ENCODE measurements at regions not wholly inside any gene's neighbourhood (a gene's known extent, or its start where the extent isn't known, plus 50 kb on each side); places are given as distances from the start of the nearest gene placed in this dataset.
A peak's percentile ranks its signal among the peaks of the same experiment; 100 is the strongest.

DNA sequence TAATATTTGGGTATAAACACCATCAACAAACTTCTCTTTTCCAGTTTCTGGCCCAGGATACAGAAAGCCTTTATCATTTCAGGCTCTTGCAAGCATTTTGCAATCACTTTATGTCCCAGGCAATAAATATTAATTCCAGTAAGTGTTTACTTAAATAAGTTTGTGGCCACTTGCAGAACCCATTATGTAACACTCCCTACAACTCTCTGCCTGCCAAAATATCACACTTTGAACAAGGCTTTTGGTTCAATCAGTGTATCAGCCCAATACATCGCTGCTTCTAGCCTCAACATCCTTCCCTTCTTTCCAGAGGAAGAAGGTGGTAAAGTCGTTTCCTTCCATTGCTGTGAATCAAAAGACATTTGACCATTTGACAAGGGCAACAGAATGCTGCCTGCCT lies 203.0 kb upstream of the USP25 start:
- DNase-seq (ENCODE audit: low read depth in 2 of 2) = no peak

DNA sequence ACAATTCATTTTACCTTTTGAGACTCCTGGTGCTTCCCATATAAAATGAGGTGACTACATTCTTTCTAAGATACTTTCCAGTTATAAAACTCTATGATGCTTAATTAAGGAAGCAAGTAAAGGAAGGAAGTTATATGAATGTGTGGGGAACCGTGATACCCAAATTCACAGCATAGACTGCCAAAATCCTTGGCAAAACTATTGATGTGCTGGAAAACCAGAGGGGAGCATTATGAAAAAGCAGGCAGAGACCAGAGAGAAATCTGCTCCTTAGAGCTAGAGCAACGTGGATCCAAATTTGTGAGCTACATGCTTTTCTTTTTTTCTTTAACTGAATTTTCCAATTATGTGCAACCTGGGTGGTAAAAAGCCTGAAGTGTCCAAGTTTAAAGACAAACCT lies 201.4 kb upstream of the USP25 start:
- DNase-seq (ENCODE audit: low read depth in 2 of 2) = no peak

GRCh38 chr21:15531986-15532385 lies 197.8 kb upstream of the USP25 start:
- DNase-seq (ENCODE audit: low read depth in 2 of 2) = no peak

DNA sequence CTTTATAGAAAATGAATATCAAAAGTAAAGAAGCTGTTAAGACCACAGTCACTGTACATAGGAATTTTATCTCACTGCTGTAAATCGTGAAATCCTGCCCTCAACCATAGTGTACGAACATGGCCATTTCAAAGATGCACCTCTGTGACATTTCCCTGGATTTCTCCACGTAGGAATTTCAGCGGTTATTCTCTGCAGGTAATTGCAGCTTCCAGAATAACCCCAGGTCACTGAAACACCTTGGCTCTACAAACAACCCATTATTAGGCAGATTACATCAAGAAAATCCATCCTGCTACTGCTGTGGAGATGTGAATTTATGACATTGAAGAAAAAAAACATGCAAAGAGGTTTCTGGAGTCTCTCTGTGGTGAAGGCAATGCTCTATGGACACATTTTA lies 196.2 kb upstream of the USP25 start:
- no peak for DNase-seq (ENCODE audit: low read depth in 2 of 2)

DNA sequence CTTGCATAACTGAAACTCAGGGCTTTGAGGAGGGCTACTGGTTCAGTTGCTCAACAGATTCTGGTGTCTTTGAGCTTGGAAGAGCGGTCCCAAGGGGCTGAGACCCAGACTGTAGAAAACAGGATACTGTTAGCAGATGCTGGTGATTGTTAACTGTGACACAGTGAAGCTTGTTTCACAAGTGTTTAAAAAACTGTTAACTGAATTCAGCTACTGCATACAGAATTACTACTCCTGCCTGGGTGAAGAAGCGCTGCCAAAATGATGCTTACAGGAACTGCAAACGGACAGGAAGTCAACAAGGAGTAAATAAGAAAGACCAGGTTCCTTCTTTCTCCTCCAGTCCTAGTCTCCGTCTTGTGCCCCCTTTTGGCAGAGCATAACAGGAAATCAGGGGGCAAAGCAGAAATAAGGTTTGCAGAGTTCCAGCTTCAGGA lies 195.3 kb upstream of the USP25 start:
- DNase-seq (ENCODE audit: low read depth in 2 of 2) = no peak

GRCh38 chr21:15539376-15539775 lies 190.4 kb upstream of the USP25 start:
- no peak for DNase-seq (ENCODE audit: low read depth in 2 of 2)

DNA sequence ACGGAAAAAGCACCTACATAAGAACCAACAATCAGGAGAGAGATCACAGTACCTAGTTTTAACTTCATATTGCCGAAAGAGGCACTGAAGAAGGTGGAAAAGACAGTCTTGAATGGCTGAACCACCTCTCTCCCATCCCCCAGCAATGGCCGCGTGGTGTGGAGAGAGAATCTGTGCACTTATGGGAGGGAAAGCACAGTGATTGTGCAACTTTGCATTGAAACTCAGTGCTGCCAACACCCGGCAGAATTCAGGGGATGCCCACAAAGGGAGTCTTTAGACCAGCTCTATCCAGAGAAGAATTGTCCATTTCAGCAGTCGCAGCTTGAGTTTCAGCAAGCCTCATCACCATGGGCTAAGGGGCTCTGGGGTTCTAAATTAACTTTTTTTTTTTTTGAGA lies 186.3 kb upstream of the USP25 start:
- DNase-seq (ENCODE audit: low read depth in 2 of 2) = no peak

- peak in 1 of 2 experiments; percentile 7 for DNase-seq (ENCODE audit: low read depth in 2 of 2)
These were observed 180.1 kb upstream of the USP25 start for GRCh38 chr21:15549671-15550070.

- DNase-seq (ENCODE audit: low read depth in 2 of 2) = no peak
These were observed 176.8 kb upstream of the USP25 start for GRCh38 chr21:15552914-15553494.

- DNase-seq (ENCODE audit: low read depth in 2 of 2) = no peak
These were observed 171.9 kb upstream of the USP25 start for GRCh38 chr21:15557925-15558324.

DNA sequence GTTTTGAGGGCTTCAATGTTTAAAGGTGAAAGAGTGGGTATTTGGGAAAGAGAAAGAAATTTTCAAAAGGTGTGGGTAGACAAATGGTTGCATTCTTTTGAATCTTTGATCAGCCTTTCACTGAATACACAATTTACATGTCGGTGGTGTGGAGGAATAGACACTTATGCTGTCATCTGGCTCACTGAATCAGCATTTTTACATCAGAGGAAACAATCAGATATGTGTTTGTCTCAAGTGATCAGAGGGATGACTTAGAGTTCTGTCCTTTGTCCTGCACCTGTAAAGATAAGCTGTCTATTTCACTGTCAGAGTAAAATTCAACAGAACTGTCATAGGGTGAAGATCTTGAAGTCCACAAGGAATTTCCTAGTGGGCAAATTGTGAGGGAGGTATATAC lies 170.9 kb upstream of the USP25 start:
- no peak for DNase-seq (ENCODE audit: low read depth in 2 of 2)

- no peak for DNase-seq (ENCODE audit: low read depth in 2 of 2)
These were observed 170.1 kb upstream of the USP25 start for GRCh38 chr21:15559660-15560059.

DNA sequence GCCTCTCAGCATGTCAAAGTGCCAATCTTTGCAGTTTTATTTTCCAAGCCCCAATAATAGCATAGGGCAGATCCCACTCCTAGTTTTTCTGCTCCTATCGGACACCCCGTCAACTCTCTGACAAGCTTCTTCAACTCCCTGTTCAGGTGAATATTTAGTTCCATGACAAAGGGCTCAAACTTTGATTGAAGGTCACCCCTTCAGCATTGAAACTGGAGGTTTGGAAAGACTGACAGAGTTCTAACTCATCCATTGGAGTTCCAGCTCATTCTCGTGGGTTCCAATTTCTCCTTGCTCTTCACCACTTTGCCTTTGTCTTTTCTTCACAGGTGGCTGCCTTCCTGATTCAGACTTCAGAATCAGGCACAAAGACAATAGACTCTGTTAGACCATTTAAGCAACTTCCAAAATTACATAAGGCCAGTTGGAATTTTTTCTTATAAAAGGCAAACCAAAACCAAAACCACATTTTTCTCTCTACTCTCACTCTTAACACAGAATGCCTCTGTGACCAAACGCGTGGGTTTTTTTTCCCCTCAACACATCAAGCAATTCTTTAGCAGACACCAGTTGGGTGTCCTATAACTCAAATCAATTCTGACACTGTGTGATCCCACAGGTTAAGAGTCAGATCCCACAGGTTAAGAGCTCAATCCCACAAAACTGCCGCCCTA lies 169.3 kb upstream of the USP25 start:
- no peak for DNase-seq (ENCODE audit: low read depth in 2 of 2)

GRCh38 chr21:15562748-15563147 lies 167.0 kb upstream of the USP25 start:
- no peak for DNase-seq (ENCODE audit: low read depth in 2 of 2)

- DNase-seq (ENCODE audit: low read depth in 2 of 2) = no peak
These were observed 164.9 kb upstream of the USP25 start for GRCh38 chr21:15564907-15565306.

GRCh38 chr21:15566703-15567102 lies 163.1 kb upstream of the USP25 start:
- DNase-seq (ENCODE audit: low read depth in 2 of 2) = no peak

- DNase-seq (ENCODE audit: low read depth in 2 of 2) = no peak
These were observed 162.6 kb upstream of the USP25 start for GRCh38 chr21:15567191-15567590.

DNA sequence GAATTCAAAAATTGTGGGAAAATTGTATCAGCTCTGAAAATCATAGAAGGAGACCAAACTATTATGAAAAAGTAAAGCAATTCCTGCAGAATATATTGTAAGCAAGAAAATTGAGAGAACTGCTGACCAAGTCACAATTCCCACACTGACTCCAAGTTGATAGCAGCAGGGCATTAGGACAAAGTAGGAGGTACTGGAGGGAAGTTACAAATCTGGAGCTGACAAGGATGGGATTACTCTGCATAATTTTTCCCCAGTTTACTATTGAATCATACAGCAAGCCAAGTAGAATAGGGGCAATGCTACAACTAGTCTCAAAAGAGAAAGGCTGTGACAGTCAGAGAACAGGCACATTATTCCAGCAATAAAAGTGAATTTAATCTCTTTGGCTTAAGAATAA lies 161.3 kb upstream of the USP25 start:
- DNase-seq (ENCODE audit: low read depth in 2 of 2) = no peak

DNA sequence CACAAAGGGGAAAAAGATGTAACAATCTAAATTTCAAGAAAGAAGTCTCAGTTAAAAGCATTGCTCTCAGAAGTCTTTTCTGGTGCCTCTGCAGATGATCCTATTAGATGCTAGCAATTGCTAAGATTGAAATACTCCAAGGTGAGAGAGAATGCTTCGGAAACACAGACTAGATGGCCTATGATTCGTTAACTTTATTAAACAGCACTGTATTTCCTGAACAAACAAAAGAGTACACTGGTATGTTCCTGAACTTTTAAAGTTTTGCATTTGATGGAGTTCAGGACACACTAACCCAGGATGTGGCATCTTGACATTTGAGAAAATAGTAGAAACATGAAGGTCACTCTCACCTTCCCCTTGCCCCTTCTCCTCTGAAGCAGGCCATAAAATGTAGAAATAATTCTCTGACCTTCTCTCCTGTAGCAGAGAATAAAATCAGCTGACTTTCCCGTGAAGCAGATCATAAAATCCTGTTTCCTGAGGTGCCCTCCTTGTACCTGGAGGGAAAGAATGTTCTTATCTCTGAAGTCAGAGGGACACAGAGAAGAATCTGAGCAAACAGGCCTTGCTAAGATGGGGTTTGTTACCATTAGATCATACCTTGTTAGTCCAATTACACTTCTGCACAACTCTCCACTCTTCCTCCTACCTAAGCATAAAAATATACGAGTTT lies 142.9 kb upstream of the USP25 start:
- no peak for DNase-seq (ENCODE audit: low read depth in 2 of 2)

- DNase-seq (ENCODE audit: low read depth in 2 of 2) = peak; percentile 14 to 26
These were observed 137.4 kb upstream of the USP25 start for GRCh38 chr21:15592271-15592860.

DNA sequence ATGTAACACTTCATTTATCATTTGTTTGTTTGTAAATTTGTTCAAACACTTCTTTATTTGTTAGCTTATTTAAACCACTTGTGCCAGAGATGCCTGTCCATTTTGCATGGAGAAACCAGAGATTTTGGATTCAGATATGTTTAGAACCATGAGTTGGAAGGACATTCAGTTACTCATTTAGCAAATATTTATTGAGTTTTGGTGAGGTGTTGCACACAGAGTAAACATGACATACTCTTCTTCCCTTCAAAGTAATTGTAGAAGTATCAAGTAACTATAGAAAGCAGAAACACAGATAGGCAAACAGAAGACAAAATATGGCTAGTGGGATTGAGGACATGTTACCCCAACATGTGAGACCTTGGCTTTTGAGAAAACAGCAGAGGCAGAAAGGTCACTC lies 136.8 kb upstream of the USP25 start:
- no peak for DNase-seq (ENCODE audit: low read depth in 2 of 2)

DNA sequence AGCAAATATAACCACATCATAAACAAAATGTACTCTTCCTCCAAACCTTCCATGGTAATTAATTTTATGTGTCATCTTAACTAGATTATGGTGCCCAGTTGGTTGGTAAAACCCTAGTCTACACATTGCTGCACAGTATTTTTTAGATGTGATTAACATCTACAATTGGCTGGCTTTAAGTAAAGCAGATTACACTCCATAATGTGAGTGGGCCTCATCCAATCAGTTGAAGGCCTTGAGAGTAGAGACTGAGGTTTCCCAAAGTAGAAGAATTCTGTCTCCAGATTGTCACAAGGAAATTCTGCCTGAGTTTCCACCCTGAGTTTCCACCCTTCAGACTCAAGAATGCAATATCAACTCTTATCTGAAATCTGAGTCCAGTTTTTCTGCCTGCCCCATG lies 128.4 kb upstream of the USP25 start:
- no peak for DNase-seq (ENCODE audit: low read depth in 2 of 2)

- DNase-seq (ENCODE audit: low read depth in 2 of 2) = peak; percentile 42 to 52
These were observed 125.4 kb upstream of the USP25 start for GRCh38 chr21:15604413-15604812.
